Kidney glomerular epithelial cell (primary cell): ENCODE measurements at regions not wholly inside any gene's neighbourhood (a gene's known extent, or its start where the extent isn't known, plus 50 kb on each side); places are given as distances from the start of the nearest gene placed in this dataset.
"Not testable (repeated sequence)": the region's sequence is repeated elsewhere in the genome, so short reads cannot be mapped to it uniquely, and the experiment has no call there.

Source experiments
- DNase-seq: peaks from one replicate; lab custom pipeline; 2025; lab: John Stamatoyannopoulos, UW

- no peak for DNase-seq
These were observed 158.3 kb downstream of the RTP5 start for GRCh38 chr2:242027676-242028450.

- DNase-seq = no peak
These were observed 160.1 kb downstream of the RTP5 start for GRCh38 chr2:242029422-242030225.

- no peak for DNase-seq
These were observed 160.7 kb downstream of the RTP5 start for GRCh38 chr2:242030226-242030575.

GRCh38 chr2:242030858-242031257, 161.3 kb downstream of the RTP5 start:
- no peak for DNase-seq

- DNase-seq = peak; percentile 84
These were observed 162.0 kb downstream of the RTP5 start for GRCh38 chr2:242031481-242032019.

- DNase-seq = no peak
These were observed 163.5 kb downstream of the RTP5 start for GRCh38 chr2:242032780-242033656.

GRCh38 chr2:242034138-242034537, 164.6 kb downstream of the RTP5 start:
- DNase-seq = no peak

- DNase-seq = no peak
These were observed 165.7 kb downstream of the RTP5 start for GRCh38 chr2:242034996-242035814.

GRCh38 chr2:242035858-242036652, 166.5 kb downstream of the RTP5 start:
- no peak for DNase-seq

- no peak for DNase-seq
These were observed 167.1 kb downstream of the RTP5 start for GRCh38 chr2:242036653-242036950.

- DNase-seq = no peak
These were observed 168.8 kb downstream of the RTP5 start for GRCh38 chr2:242038166-242038927.

GRCh38 chr2:242038928-242039341, 169.4 kb downstream of the RTP5 start:
- DNase-seq = no peak

- no peak for DNase-seq
These were observed 170.8 kb downstream of the RTP5 start for GRCh38 chr2:242040303-242040655.

- no peak for DNase-seq
These were observed 171.2 kb downstream of the RTP5 start for GRCh38 chr2:242040681-242041080.

- DNase-seq = no peak
These were observed 172.3 kb downstream of the RTP5 start for GRCh38 chr2:242041816-242042215.

- no peak for DNase-seq
These were observed 174.2 kb downstream of the RTP5 start for GRCh38 chr2:242043538-242044312.

- no peak for DNase-seq
These were observed 174.7 kb downstream of the RTP5 start for GRCh38 chr2:242044313-242044590.

GRCh38 chr2:242045596-242046144, 176.1 kb downstream of the RTP5 start:
- DNase-seq = not testable (repeated sequence)

GRCh38 chr2:242046206-242046826, 176.8 kb downstream of the RTP5 start:
- DNase-seq = no peak
